H1 (cell line): ENCODE measurements at regions not wholly inside any gene's neighbourhood (a gene's known extent, or its start where the extent isn't known, plus 50 kb on each side); places are given as distances from the start of the nearest gene placed in this dataset.
A peak's percentile ranks its signal among the peaks of the same experiment; 100 is the strongest.

Experiments
- CTCF ChIA-PET: fragments of 300-600 bp; sonication (Branson Sonifier 250); formaldehyde crosslinking; loops from one replicate; lab custom pipeline; 2021; ENCODE audit not compliant: partially characterized antibody; lab: Charles Lee
- POLR2A ChIA-PET: fragments of 300-600 bp; sonication (Branson Sonifier 250); formaldehyde crosslinking; loops from one replicate; lab custom pipeline; 2021; ENCODE audit warnings: inconsistent platforms; ENCODE audit not compliant: partially characterized antibody; lab: Charles Lee
- DNase-seq, 2 experiments: peaks; one replicate each; pipeline versions ENCODE4 v3.0.0 to v3.0.0-alpha.2; 2010 to 2022; ENCODE audit warnings: low spot score in 2 of 2, low read depth in 1 of 2, mixed read lengths in 1 of 2
- FAIRE-seq: peaks from 2 replicates; lab custom pipeline; 2011; peaks lifted over from hg19 to GRCh38; lab: Jason Lieb, UNC
- H2AFZ ChIP-seq: 2 replicates; pipeline ENCODE4 v1.8.1; 2012; ENCODE audit warnings: low read length, inconsistent platforms
- H2AK5ac ChIP-seq: 2 replicates; pipeline ENCODE4 v1.6.1; 2013; ENCODE audit warnings: low read depth, low read length
- H2BK120ac ChIP-seq: replicated peaks from 2 replicates; pipeline ENCODE3; 2013; ENCODE audit warnings: low read depth, low read length, inconsistent platforms
- H2BK12ac ChIP-seq: 2 replicates; pipeline ENCODE4 v1.6.1; 2013; ENCODE audit warnings: low read depth, low read length
- H2BK15ac ChIP-seq: 2 replicates; pipeline ENCODE4 v1.6.1; 2013; ENCODE audit warnings: low read length
- H2BK20ac ChIP-seq: 2 replicates; pipeline ENCODE4 v1.6.1; 2013; ENCODE audit warnings: low read length
- H2BK5ac ChIP-seq: 2 replicates; pipeline ENCODE4 v1.6.1; 2013; ENCODE audit warnings: low read depth, low read length
- H3K14ac ChIP-seq: 2 replicates; pipeline ENCODE4 v1.6.1; 2013; ENCODE audit warnings: inconsistent platforms; ENCODE audit not compliant: insufficient read length
- H3K18ac ChIP-seq: 2 replicates; pipeline ENCODE4 v1.6.1; 2013; ENCODE audit warnings: low read length; ENCODE audit errors: extremely low read depth
- H3K23ac ChIP-seq: 2 replicates; pipeline ENCODE4 v1.6.1; 2013; ENCODE audit warnings: inconsistent platforms; ENCODE audit not compliant: insufficient read length
- H3K23me2 ChIP-seq: 2 replicates; pipeline ENCODE4 v1.6.1; 2013; ENCODE audit warnings: low read depth, low read length
- H3K27ac ChIP-seq: 2 replicates; pipeline ENCODE4 v1.6.1; 2011; ENCODE audit warnings: low read depth, low read length, inconsistent platforms
- H3K27me3 ChIP-seq, 4 experiments: replicated peaks in 1 of 4; 1 replicate in 1 of 4; 2 replicates in 3 of 4; pipeline versions ENCODE4 v1.6.1 to v1.8.1; 2011 to 2013; ENCODE audit warnings: low read length in 3 of 4, mild to moderate bottlenecking in 3 of 4, inconsistent platforms in 2 of 4, mixed read lengths in 2 of 4, moderate library complexity in 1 of 4; ENCODE audit not compliant: control insufficient read depth in 3 of 4, insufficient read depth in 3 of 4; ENCODE audit errors: extremely low read depth in 1 of 4
- H3K36me3 ChIP-seq, 4 experiments: 2 replicates each; pipeline versions ENCODE4 v1.6.1 to v1.8.1; 2011 to 2013; ENCODE audit warnings: mild to moderate bottlenecking in 4 of 4, low read length in 3 of 4, moderate library complexity in 2 of 4, control low read depth in 1 of 4, inconsistent platforms in 1 of 4; ENCODE audit not compliant: insufficient read depth in 4 of 4, control insufficient read depth in 2 of 4
- H3K4ac ChIP-seq: replicated peaks from 2 replicates; pipeline ENCODE3; 2013; ENCODE audit warnings: low read length, low read depth, mixed read lengths, inconsistent platforms; ENCODE audit not compliant: insufficient read length
- H3K4me1 ChIP-seq, 4 experiments: replicated peaks in 1 of 4; 1 replicate in 1 of 4; 2 replicates in 3 of 4; pipeline versions ENCODE4 v1.6.1 to v1.8.1; 2011 to 2013; ENCODE audit warnings: low read length in 3 of 4, inconsistent platforms in 2 of 4, mixed read lengths in 1 of 4; ENCODE audit not compliant: insufficient read depth in 4 of 4, control insufficient read depth in 3 of 4
- H3K4me2 ChIP-seq, 2 experiments: 2 replicates each; pipeline versions ENCODE4 v1.6.1 to v1.8.1; 2011 to 2013; ENCODE audit warnings: low read depth in 2 of 2, low read length in 2 of 2, control low read depth in 1 of 2, inconsistent platforms in 1 of 2, mild to moderate bottlenecking in 1 of 2; ENCODE audit not compliant: insufficient read depth in 1 of 2
- H3K4me3 ChIP-seq, 4 experiments: fragments of 200-600, 300-600 bp in 1 of 4; sonication (generic), shearing (Covaris generic), sonication (Bioruptor Twin) in 1 of 4; 2 replicates each; pipeline versions ENCODE4 v1.5.1 to v1.8.1; 2011 to 2016; ENCODE audit warnings: low read length in 4 of 4, low read depth in 3 of 4, control low read depth in 2 of 4, inconsistent platforms in 2 of 4, mild to moderate bottlenecking in 2 of 4, mixed read lengths in 1 of 4, moderate library complexity in 1 of 4; ENCODE audit not compliant: insufficient read depth in 2 of 4; ENCODE audit errors: extremely low read depth in 1 of 4
- H3K56ac ChIP-seq: replicated peaks from 2 replicates; pipeline ENCODE3; 2013; ENCODE audit warnings: low read depth, mild to moderate bottlenecking, mixed read lengths, low read length, inconsistent platforms; ENCODE audit not compliant: insufficient read length
- H3K79me1 ChIP-seq: 2 replicates; pipeline ENCODE4 v1.6.1; 2013; ENCODE audit warnings: low read depth, low read length, control low read depth
- H3K79me2 ChIP-seq, 2 experiments: 2 replicates each; pipeline versions ENCODE4 v1.6.1 to v1.8.1; 2012 to 2013; ENCODE audit warnings: low read length in 2 of 2, mild to moderate bottlenecking in 2 of 2, inconsistent platforms in 1 of 2; ENCODE audit not compliant: insufficient read depth in 2 of 2, control insufficient read depth in 1 of 2
- H3K9ac ChIP-seq, 4 experiments: replicated peaks in 1 of 4; 1 replicate in 1 of 4; 2 replicates in 3 of 4; pipeline versions ENCODE4 v1.6.1 to v1.8.1; 2011 to 2013; ENCODE audit warnings: low read depth in 3 of 4, low read length in 3 of 4, control low read depth in 2 of 4, mild to moderate bottlenecking in 2 of 4, moderate library complexity in 2 of 4, inconsistent platforms in 1 of 4; ENCODE audit errors: extremely low read depth in 1 of 4
- H3K9me3 ChIP-seq, 2 experiments: 2 replicates each; pipeline versions ENCODE4 v1.6.1 to v1.8.1; 2012 to 2013; ENCODE audit warnings: mild to moderate bottlenecking in 2 of 2, moderate library complexity in 2 of 2, control low read depth in 1 of 2, inconsistent platforms in 1 of 2, low read depth in 1 of 2, low read length in 1 of 2, mixed read lengths in 1 of 2; ENCODE audit not compliant: insufficient read depth in 2 of 2
- H4K20me1 ChIP-seq, 2 experiments: replicated peaks in 1 of 2; 2 replicates each; pipeline versions ENCODE3 to v1.8.1; 2011 to 2013; ENCODE audit warnings: inconsistent platforms in 2 of 2, low read length in 2 of 2, mild to moderate bottlenecking in 1 of 2; ENCODE audit not compliant: insufficient read depth in 2 of 2, control insufficient read depth in 1 of 2
- H4K5ac ChIP-seq: 2 replicates; pipeline ENCODE4 v1.6.1; 2013; ENCODE audit warnings: low read length, low read depth, mixed read lengths, inconsistent platforms; ENCODE audit not compliant: insufficient read length
- H4K8ac ChIP-seq: 2 replicates; pipeline ENCODE4 v1.8.0; 2013; ENCODE audit warnings: mild to moderate bottlenecking, moderate library complexity, low read length, inconsistent platforms; ENCODE audit not compliant: insufficient read depth; ENCODE audit errors: extremely low read depth
- H4K91ac ChIP-seq: replicated peaks from 2 replicates; pipeline ENCODE3; 2013; ENCODE audit warnings: low read length, mixed read lengths, inconsistent platforms; ENCODE audit not compliant: insufficient read length
- EZH2 ChIP-seq: fragments of 200-600 bp; sonication (generic); IDR thresholded peaks from 2 replicates; pipeline ENCODE4 v1.7.1; 2012; ENCODE audit warnings: low read depth, mild to moderate bottlenecking, moderate library complexity, low read length, inconsistent platforms; ENCODE audit not compliant: severe bottlenecking
- WGBS, 2 experiments: shearing (Covaris generic) in 1 of 2; methylation state at CpG; one replicate each; pipeline versions ENCODE4 v1.1.6 to v1.1.7; 2013 to 2015; ENCODE audit warnings: low lambda C conversion rate in 2 of 2, mixed read lengths in 2 of 2, inconsistent platforms in 1 of 2, low coverage in 1 of 2, missing lambda C conversion rate in 1 of 2; ENCODE audit not compliant: insufficient replicate concordance in 2 of 2, insufficient coverage in 1 of 2, insufficient read length in 1 of 2; ENCODE audit errors: extremely low coverage in 1 of 2, missing lambda C conversion rate in 1 of 2; 5-methylcytosine and 5-hydroxymethylcytosine counted together

GRCh38 chr6:41409489-41409888 is 74.1 kb downstream of the NCR2 start:
- no peak overlapping the region for H2BK120ac ChIP-seq
- no peak overlapping the region for H3K4ac ChIP-seq
- no peak overlapping the region for H2AK5ac ChIP-seq
- H2BK15ac ChIP-seq = no peak overlapping the region
- ChIA-PET CTCF (interaction anchor here (1.3 to 11.6 kb wide), 5 partner anchors 13 to 170 kb away, joined by 3 to 178 read pairs (median 6); no protein-coding TSS in a partner anchor), POLR2A (no interaction called here)
- peak overlapping the region; percentile 68 to 77; a peak in 3 of 4 replicates for H3K4me2 ChIP-seq
- H3K9ac ChIP-seq = no peak overlapping the region
- peaks cover 2 to 8% of the 10 kb centered on the region in 2 experiments for H4K20me1 ChIP-seq
- peak overlapping the region in 2 of 4 experiments; percentile 28 to 52; a peak in 3 of 8 replicates for H3K4me3 ChIP-seq
- DNase-seq = no peak
- H4K8ac ChIP-seq = no peak overlapping the region
- no peak overlapping the region for H3K23ac ChIP-seq
- H3K79me2 ChIP-seq = no peaks in the 10 kb centered on the region
- no peak overlapping the region for H4K91ac ChIP-seq
- H3K23me2 ChIP-seq = peaks cover 5% of the 10 kb centered on the region
- no peaks in the 10 kb centered on the region; a peak in 1 of 8 replicates for H3K36me3 ChIP-seq
- peaks cover 87 to 100% (median 99%) of the 10 kb centered on the region in 4 experiments for H3K27me3 ChIP-seq
- H3K4me1 ChIP-seq = peaks cover 4 to 40% (median 23%) of the 10 kb centered on the region in 4 experiments
- no peak overlapping the region for H2AFZ ChIP-seq
- H3K9me3 ChIP-seq = peaks cover 5 to 6% of the 10 kb centered on the region in 2 experiments; a peak in 2 of 4 replicates
- H2BK20ac ChIP-seq = no peak overlapping the region
- no peak overlapping the region for H3K56ac ChIP-seq
- no peak overlapping the region for H3K18ac ChIP-seq
- no peak overlapping the region for H4K5ac ChIP-seq
- WGBS, 2 experiments = 31% methylated on average over 4 of the region's 5 CpGs; no CpG with 5 or more reads in 1 of the 2 experiments
- H3K27ac ChIP-seq = no peak overlapping the region
- H2BK12ac ChIP-seq = 0 out of 2 replicates have a peak overlapping the region, but pooled peaks have one; percentile 4
- no peak overlapping the region for H2BK5ac ChIP-seq
- FAIRE-seq = no peak
- H3K14ac ChIP-seq = no peak overlapping the region
- H3K79me1 ChIP-seq = no peaks in the 10 kb centered on the region
- TF ChIP-seq EZH2 = peak; percentile 34
